ENCODE measurements at regions not wholly inside any gene's neighbourhood (a gene's known extent, or its start where the extent isn't known, plus 50 kb on each side); places are given as distances from the start of the nearest gene placed in this dataset.

GRCh38 chr14:71396050-71396677 lies 488.9 kb downstream of the PCNX1 start:
- Histone ChIP-seq H2AFZ (ENCODE audit: low read depth, low read length) (no peak overlapping the region), H3K4me1 (ENCODE audit: insufficient read depth, low read length) (peaks cover 5% of the 10 kb centered on the region), H3K4me2 (ENCODE audit: low read length) (no peak overlapping the region), H3K36me3 (ENCODE audit: insufficient read depth, low read length) (no peaks in the 10 kb centered on the region), H3K9ac (ENCODE audit: low read length) (no peak overlapping the region), H3K79me2 (ENCODE audit: insufficient read depth, low read length) (peaks cover 84% of the 10 kb centered on the region), H3K4me3 (ENCODE audit: insufficient read depth, low read depth, low read length) (no peak overlapping the region), H3K27ac (ENCODE audit: low read depth, low read length) (no peak overlapping the region), H3K9me3 (ENCODE audit: insufficient read depth, low read depth, low read length) (no peaks in the 10 kb centered on the region), H4K20me1 (ENCODE audit: insufficient read depth, low read length) (peaks cover 40% of the 10 kb centered on the region), H3K27me3 (ENCODE audit: insufficient read depth, low read length) (no peaks in the 10 kb centered on the region)
- Mint-ChIP-seq H3K36me3 (ENCODE audit: low read depth, unreplicated experiment) (no peaks in the 10 kb centered on the region), H3K27ac (ENCODE audit: unreplicated experiment) (no peak overlapping the region), H3K4me3 (ENCODE audit: unreplicated experiment) (no peak overlapping the region), H3K4me1 (ENCODE audit: low read depth, unreplicated experiment) (peaks cover 9% of the 10 kb centered on the region), H3K27me3 (ENCODE audit: low read depth, unreplicated experiment) (no peaks in the 10 kb centered on the region), H3K9me3 (ENCODE audit: unreplicated experiment) (no peaks in the 10 kb centered on the region)
- FAIRE-seq (no peak), DNase-seq (ENCODE audit: low read depth) (no peak)
- no peak for TF ChIP-seq CTCF (IDR thresholded peaks at IDR 0.05; ENCODE audit: insufficient read depth, low read depth, low read length)
- TF ChIP-seq EZH2 (IDR thresholded peaks at IDR 0.05; ENCODE audit: insufficient read depth, low read length) = no peak

- no peak for DNase-seq (ENCODE audit: low read depth)
- H3K4me3 Mint-ChIP-seq (ENCODE audit: unreplicated experiment) = no peak overlapping the region
- no peaks in the 10 kb centered on the region for H3K36me3 Mint-ChIP-seq (ENCODE audit: low read depth, unreplicated experiment)
- no peaks in the 10 kb centered on the region for H3K9me3 ChIP-seq (ENCODE audit: insufficient read depth, low read depth, low read length)
- no peaks in the 10 kb centered on the region for H3K9me3 Mint-ChIP-seq (ENCODE audit: unreplicated experiment)
- no peaks in the 10 kb centered on the region for H3K36me3 ChIP-seq (ENCODE audit: insufficient read depth, low read length)
- H3K27me3 ChIP-seq (ENCODE audit: insufficient read depth, low read length) = no peaks in the 10 kb centered on the region
- no peak overlapping the region for H3K4me3 ChIP-seq (ENCODE audit: insufficient read depth, low read depth, low read length)
- no peak overlapping the region for H3K27ac Mint-ChIP-seq (ENCODE audit: unreplicated experiment)
- no peak overlapping the region for H2AFZ ChIP-seq (ENCODE audit: low read depth, low read length)
- H3K4me1 Mint-ChIP-seq (ENCODE audit: low read depth, unreplicated experiment) = peaks cover 9% of the 10 kb centered on the region
- TF ChIP-seq CTCF (IDR thresholded peaks at IDR 0.05; ENCODE audit: insufficient read depth, low read depth, low read length) (no peak), EZH2 (IDR thresholded peaks at IDR 0.05; ENCODE audit: insufficient read depth, low read length) (no peak)
- H3K27ac ChIP-seq (ENCODE audit: low read depth, low read length) = no peak overlapping the region
- no peak overlapping the region for H3K9ac ChIP-seq (ENCODE audit: low read length)
- peaks cover 7% of the 10 kb centered on the region for H3K4me1 ChIP-seq (ENCODE audit: insufficient read depth, low read length)
- peaks cover 31% of the 10 kb centered on the region for H4K20me1 ChIP-seq (ENCODE audit: insufficient read depth, low read length)
- FAIRE-seq = no peak
- no peak overlapping the region for H3K4me2 ChIP-seq (ENCODE audit: low read length)
- H3K27me3 Mint-ChIP-seq (ENCODE audit: low read depth, unreplicated experiment) = no peaks in the 10 kb centered on the region
- H3K79me2 ChIP-seq (ENCODE audit: insufficient read depth, low read length) = peaks cover 83% of the 10 kb centered on the region
Measured at GRCh38 chr14:71397371-71397770, 490.1 kb downstream of the PCNX1 start.

- no peak overlapping the region for H2AFZ ChIP-seq (ENCODE audit: low read depth, low read length)
- H3K27me3 Mint-ChIP-seq (ENCODE audit: low read depth, unreplicated experiment) = no peaks in the 10 kb centered on the region
- no peak overlapping the region for H3K4me2 ChIP-seq (ENCODE audit: low read length)
- H3K36me3 ChIP-seq (ENCODE audit: insufficient read depth, low read length) = no peaks in the 10 kb centered on the region
- H3K79me2 ChIP-seq (ENCODE audit: insufficient read depth, low read length) = peaks cover 81% of the 10 kb centered on the region
- no peak overlapping the region for H3K4me3 Mint-ChIP-seq (ENCODE audit: unreplicated experiment)
- H3K27ac ChIP-seq (ENCODE audit: low read depth, low read length) = no peak overlapping the region
- peaks cover 31% of the 10 kb centered on the region for H4K20me1 ChIP-seq (ENCODE audit: insufficient read depth, low read length)
- no peaks in the 10 kb centered on the region for H3K9me3 ChIP-seq (ENCODE audit: insufficient read depth, low read depth, low read length)
- H3K9me3 Mint-ChIP-seq (ENCODE audit: unreplicated experiment) = no peaks in the 10 kb centered on the region
- FAIRE-seq = no peak
- TF ChIP-seq CTCF (IDR thresholded peaks at IDR 0.05; ENCODE audit: insufficient read depth, low read depth, low read length) = no peak
- no peak for TF ChIP-seq EZH2 (IDR thresholded peaks at IDR 0.05; ENCODE audit: insufficient read depth, low read length)
- no peak overlapping the region for H3K9ac ChIP-seq (ENCODE audit: low read length)
- peaks cover 9% of the 10 kb centered on the region for H3K4me1 ChIP-seq (ENCODE audit: insufficient read depth, low read length)
- no peak overlapping the region for H3K4me3 ChIP-seq (ENCODE audit: insufficient read depth, low read depth, low read length)
- no peaks in the 10 kb centered on the region for H3K36me3 Mint-ChIP-seq (ENCODE audit: low read depth, unreplicated experiment)
- DNase-seq (ENCODE audit: low read depth) = no peak
- H3K4me1 Mint-ChIP-seq (ENCODE audit: low read depth, unreplicated experiment) = peaks cover 11% of the 10 kb centered on the region
- no peaks in the 10 kb centered on the region for H3K27me3 ChIP-seq (ENCODE audit: insufficient read depth, low read length)
- H3K27ac Mint-ChIP-seq (ENCODE audit: unreplicated experiment) = no peak overlapping the region
Measured at GRCh38 chr14:71398450-71398849, 491.2 kb downstream of the PCNX1 start.
